Ovary (tissue), 7 donors: ENCODE measurements at regions not wholly inside any gene's neighbourhood (a gene's known extent, or its start where the extent isn't known, plus 50 kb on each side); places are given as distances from the start of the nearest gene placed in this dataset.

Experiments used
- DNase-seq, 5 donors: peaks; one replicate each; pipeline ENCODE4 v3.0.0-alpha.2; 2019 to 2020
- H3K27ac ChIP-seq, 2 donors: fragments of 200-600 bp; one replicate each; pipeline versions ENCODE4 v1.5.1 to v1.8.0; 2019 to 2022
- H3K27me3 ChIP-seq: fragments of 200-600 bp; one replicate; pipeline ENCODE4 v1.8.0; 2022
- H3K36me3 ChIP-seq: fragments of 200-600 bp; sonication (generic); one replicate; pipeline ENCODE4 v1.5.1; 2019
- H3K4me1 ChIP-seq: one replicate; pipeline ENCODE4 v1.8.1; 2013; ENCODE audit warnings: mild to moderate bottlenecking, moderate library complexity; ENCODE audit not compliant: insufficient read depth
- H3K4me3 ChIP-seq: fragments of 200-600 bp; sonication (generic); one replicate; pipeline ENCODE4 v1.5.1; 2017
- H3K9me3 ChIP-seq, 2 donors: fragments of 200-600 bp in 1 of 2; sonication (generic) in 1 of 2; one replicate each; pipeline versions ENCODE4 v1.5.1 to v1.8.1; 2013 to 2019; ENCODE audit warnings: mild to moderate bottlenecking in 1 of 2, moderate library complexity in 1 of 2
- CTCF ChIP-seq, 3 donors: fragments of 450-650 bp in 2 of 3; fragments of 200-600 bp in 1 of 3; IDR thresholded peaks; one replicate each; pipeline versions ENCODE4 v1.5.1 to v1.8.0; 2016 to 2022; ENCODE audit warnings: antibody characterized with exemption in 3 of 3, mild to moderate bottlenecking in 1 of 3
- EP300 ChIP-seq: sonication (generic); formaldehyde crosslinking; IDR thresholded peaks from one replicate; pipeline ENCODE4 v1.6.1; 2017; ENCODE audit warnings: antibody characterized with exemption
- POLR2A ChIP-seq: fragments of 450-650 bp; IDR thresholded peaks from one replicate; pipeline ENCODE4 v1.6.1; 2017; ENCODE audit warnings: antibody characterized with exemption, mild to moderate bottlenecking, moderate library complexity
- WGBS, 3 donors: extraction: QIAGEN DNeasy Blood & Tissue Kit in 1 of 3; methylation state at CpG; one replicate each; pipeline versions ENCODE4 v1.1.5 to v1.1.7; 2013 to 2017; 5-methylcytosine and 5-hydroxymethylcytosine counted together
- intact Hi-C, 4 donors: fragments of 100-400 bp; cut with DNase I; formaldehyde crosslinking; loops; one replicate each; pipeline versions ENCODE4 v1.11.0 to v1.15.1; 2022 to 2023
- donor health status: DM: no; HTN: no; CAD: no; lungs with moderate emphysema.
- donor health status: DM: no; HTN: no; CAD: no.
- donor health status: Bipolar disorder and iron deficiency.
- donor health status: DM: no; HTN: no; CAD: no.
- donor health status: DM: yes; HTN: yes; CAD: no.

DNA sequence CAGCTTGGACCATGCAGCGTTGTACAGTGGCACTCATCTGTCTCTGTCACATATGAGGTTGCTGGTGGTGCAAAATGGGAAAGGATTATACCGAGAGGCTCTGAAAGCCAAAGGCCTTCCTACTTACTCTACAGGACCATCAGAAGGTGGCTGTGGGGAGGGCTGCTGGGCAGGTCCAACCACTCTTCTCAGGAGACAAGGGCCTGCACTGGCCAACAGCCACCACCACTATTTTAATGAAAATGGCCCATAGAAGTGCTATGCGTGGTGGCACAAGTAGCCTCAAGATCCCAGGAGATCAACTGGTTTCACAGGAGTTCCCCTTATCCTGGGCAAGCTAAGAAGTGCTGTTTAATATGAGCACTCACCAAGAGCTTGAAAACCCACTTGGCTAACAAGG is 52.3 kb downstream of the MRPL57 start:
- intact Hi-C loops = no loop called here
- Histone ChIP-seq H3K4me3 (no peak overlapping the region), H3K36me3 (no peaks in the 10 kb centered on the region), H3K4me1 (peaks cover 3% of the 10 kb centered on the region), H3K27me3 (no peaks in the 10 kb centered on the region), H3K27ac (no peak overlapping the region), H3K9me3 (no peaks in the 10 kb centered on the region)
- DNase-seq = no peak
- whole genome bisulfite sequencing, 3 donors = 92 to 95% (median 95%) methylated on average over 3 of the region's 3 CpGs
- TF ChIP-seq EP300 (no peak), POLR2A (no peak), CTCF (IDR thresholded peaks at IDR 0.05) (no peak)

- DNase-seq = no peak
- Histone ChIP-seq H3K27me3 (no peaks in the 10 kb centered on the region), H3K4me3 (no peak overlapping the region), H3K27ac (no peak overlapping the region), H3K36me3 (no peaks in the 10 kb centered on the region), H3K4me1 (peaks cover 4% of the 10 kb centered on the region), H3K9me3 (no peaks in the 10 kb centered on the region)
- WGBS, 3 donors = 89 to 93% (median 92%) methylated on average over 7 of the region's 7 CpGs
- TF ChIP-seq CTCF (IDR thresholded peaks at IDR 0.05) (no peak), POLR2A (no peak), EP300 (no peak)
- intact Hi-C loops = no loop called here
Observed at GRCh38 chr13:21229241-21230024, 53.0 kb downstream of the MRPL57 start.

GRCh38 chr13:21230516-21230915 is 54.1 kb downstream of the MRPL57 start:
- TF ChIP-seq EP300 (no peak), CTCF (IDR thresholded peaks at IDR 0.05) (no peak), POLR2A (no peak)
- Histone ChIP-seq H3K27ac (no peak overlapping the region), H3K4me3 (no peak overlapping the region), H3K36me3 (no peaks in the 10 kb centered on the region), H3K9me3 (no peaks in the 10 kb centered on the region), H3K27me3 (no peaks in the 10 kb centered on the region), H3K4me1 (peaks cover 6% of the 10 kb centered on the region)
- DNase-seq = no peak
- 82 to 85% (median 85%) methylated on average over 3 of the region's 3 CpGs for WGBS, 3 donors
- intact Hi-C loops = no loop called here

DNA sequence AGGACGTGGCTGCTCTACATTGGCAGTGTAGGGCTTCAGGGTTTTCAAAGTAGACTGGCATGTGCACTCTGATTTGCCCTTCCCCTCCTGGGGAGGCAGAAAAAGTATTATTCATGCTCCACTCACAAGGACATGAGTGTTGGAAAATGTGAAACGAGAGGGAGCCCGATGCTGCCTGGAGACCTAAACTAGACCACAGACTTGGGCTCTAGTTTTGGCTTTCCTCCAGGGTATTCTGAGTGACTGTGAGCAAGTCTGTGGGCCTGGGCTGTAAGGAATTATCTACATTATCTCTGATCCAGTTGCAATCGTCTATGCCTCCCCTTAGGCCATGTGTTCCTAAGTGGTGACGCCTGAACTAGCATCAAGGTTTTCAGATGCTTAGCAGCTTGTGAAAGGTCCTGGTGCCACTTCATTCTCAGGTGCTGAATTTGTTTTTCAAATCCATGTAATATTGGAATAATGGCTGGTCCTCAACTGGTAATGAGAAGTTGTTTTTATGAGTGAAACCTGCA is 55.0 kb downstream of the MRPL57 start:
- no peak overlapping the region for H3K27ac ChIP-seq
- intact Hi-C loops = no loop called here

More for the DNA sequence above, 55.0 kb downstream of the MRPL57 start:
- Histone ChIP-seq H3K27me3 (no peaks in the 10 kb centered on the region), H3K36me3 (no peaks in the 10 kb centered on the region), H3K9me3 (no peaks in the 10 kb centered on the region), H3K4me1 (peaks cover 6% of the 10 kb centered on the region), H3K4me3 (no peak overlapping the region)
- 78 to 82% (median 80%) methylated on average over 5 of the region's 5 CpGs for WGBS, 3 donors
- TF ChIP-seq POLR2A (no peak), EP300 (no peak), CTCF (IDR thresholded peaks at IDR 0.05) (no peak)
- no peak for DNase-seq
